MCF 10A (cell line): ENCODE measurements at regions not wholly inside any gene's neighbourhood (a gene's known extent, or its start where the extent isn't known, plus 50 kb on each side); places are given as distances from the start of the nearest gene placed in this dataset.
A peak's percentile ranks its signal among the peaks of the same experiment; 100 is the strongest.

Source experiments
- BruUV-seq: library from RNA; stranded (reverse); fragments of 400-500 nt; replicated peaks from 2 replicates; lab custom pipeline; 2021; lab: Mats Ljungman, UMichigan
- CTCF ChIA-PET: fragments of 300-600 bp; sonication (Branson Sonifier 250); formaldehyde crosslinking; extraction: SDS; loops from one replicate; lab custom pipeline; 2021; ENCODE audit warnings: antibody characterized with exemption, inconsistent platforms; lab: Yijun Ruan, JAX
- POLR2A ChIA-PET: fragments of 300-600, 350-650 bp; sonication (Branson Sonifier 250); formaldehyde crosslinking; extraction: SDS; loops from one replicate; lab custom pipeline; 2020; ENCODE audit warnings: antibody characterized with exemption, inconsistent platforms; lab: Yijun Ruan, JAX
- DNase-seq: peaks from one replicate; pipeline ENCODE4 v3.0.0-alpha.2; 2018; ENCODE audit not compliant: unreplicated experiment
- H3K27ac Mint-ChIP-seq: one replicate; pipeline ENCODE4 v1.8.0; 2022; ENCODE audit warnings: mild to moderate bottlenecking, low read depth, mixed read lengths; ENCODE audit not compliant: unreplicated experiment
- H3K27me3 Mint-ChIP-seq: one replicate; pipeline ENCODE4 v1.8.0; 2022; ENCODE audit warnings: mixed read lengths; ENCODE audit not compliant: insufficient read depth, unreplicated experiment
- H3K36me3 Mint-ChIP-seq: one replicate; pipeline ENCODE4 v1.8.0; 2022; ENCODE audit warnings: mild to moderate bottlenecking, moderate library complexity, mixed read lengths; ENCODE audit not compliant: insufficient read depth, unreplicated experiment
- H3K4me1 Mint-ChIP-seq: one replicate; pipeline ENCODE4 v1.8.0; 2022; ENCODE audit warnings: mixed read lengths; ENCODE audit not compliant: insufficient read depth, unreplicated experiment
- H3K4me3 Mint-ChIP-seq: one replicate; pipeline ENCODE4 v1.8.0; 2022; ENCODE audit warnings: mild to moderate bottlenecking, moderate library complexity, mixed read lengths; ENCODE audit not compliant: unreplicated experiment
- H3K9me3 Mint-ChIP-seq: one replicate; pipeline ENCODE4 v1.8.0; 2022; ENCODE audit warnings: mixed read lengths; ENCODE audit not compliant: unreplicated experiment
- intact Hi-C: fragments of 100-400 bp; cut with micrococcal nuclease; formaldehyde crosslinking; loops from 2 replicates; pipeline ENCODE4 v1.14.1; 2022
- TF ChIP-seq, protein P1 (sequence below): fragments of 200-600 bp; IDR thresholded peaks from one replicate; pipeline ENCODE4 v1.8.0; 2022; ENCODE audit warnings: antibody characterized with exemption, mild to moderate bottlenecking; ENCODE audit not compliant: unreplicated experiment

DNA sequence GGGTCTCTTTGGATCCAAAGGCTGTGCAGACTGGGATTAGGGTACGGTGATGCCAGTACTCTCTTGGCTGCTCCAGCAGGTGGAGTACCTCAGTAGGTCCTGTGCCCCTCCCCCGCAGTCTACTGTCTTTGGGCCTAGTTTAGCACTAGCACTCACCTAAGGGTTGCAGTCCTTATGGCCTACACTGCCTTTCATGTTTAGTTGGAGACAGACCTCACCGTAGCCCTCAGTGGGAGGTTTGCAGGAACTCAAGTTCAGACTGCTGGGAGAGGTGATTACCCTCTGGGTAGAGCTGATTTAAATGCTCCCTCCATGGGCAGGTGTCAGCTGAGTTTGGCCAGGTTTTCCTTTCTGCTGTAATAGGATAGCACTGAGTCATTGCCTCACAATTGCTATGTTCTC, 210.8 kb upstream of the TMEM196 start:
- Mint-ChIP-seq H3K27me3 (no peaks in the 10 kb centered on the region), H3K27ac (no peak overlapping the region), H3K9me3 (no peaks in the 10 kb centered on the region), H3K36me3 (no peaks in the 10 kb centered on the region), H3K4me3 (no peak overlapping the region), H3K4me1 (no peaks in the 10 kb centered on the region)
- ChIA-PET POLR2A (interaction anchor here (0.5 kb wide), 1 partner anchor 193 kb away, joined by 3 read pairs; no protein-coding TSS in a partner anchor), CTCF (no interaction called here)
- TF ChIP-seq, protein P1, sequence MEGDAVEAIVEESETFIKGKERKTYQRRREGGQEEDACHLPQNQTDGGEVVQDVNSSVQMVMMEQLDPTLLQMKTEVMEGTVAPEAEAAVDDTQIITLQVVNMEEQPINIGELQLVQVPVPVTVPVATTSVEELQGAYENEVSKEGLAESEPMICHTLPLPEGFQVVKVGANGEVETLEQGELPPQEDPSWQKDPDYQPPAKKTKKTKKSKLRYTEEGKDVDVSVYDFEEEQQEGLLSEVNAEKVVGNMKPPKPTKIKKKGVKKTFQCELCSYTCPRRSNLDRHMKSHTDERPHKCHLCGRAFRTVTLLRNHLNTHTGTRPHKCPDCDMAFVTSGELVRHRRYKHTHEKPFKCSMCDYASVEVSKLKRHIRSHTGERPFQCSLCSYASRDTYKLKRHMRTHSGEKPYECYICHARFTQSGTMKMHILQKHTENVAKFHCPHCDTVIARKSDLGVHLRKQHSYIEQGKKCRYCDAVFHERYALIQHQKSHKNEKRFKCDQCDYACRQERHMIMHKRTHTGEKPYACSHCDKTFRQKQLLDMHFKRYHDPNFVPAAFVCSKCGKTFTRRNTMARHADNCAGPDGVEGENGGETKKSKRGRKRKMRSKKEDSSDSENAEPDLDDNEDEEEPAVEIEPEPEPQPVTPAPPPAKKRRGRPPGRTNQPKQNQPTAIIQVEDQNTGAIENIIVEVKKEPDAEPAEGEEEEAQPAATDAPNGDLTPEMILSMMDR, result no peak
- no TSS peak for BruUV-seq
- intact Hi-C loops, result loop anchor here (2.0 to 10.0 kb wide), 2 partner anchors 191 to 327 kb away; no protein-coding TSS in a partner anchor
- no peak for DNase-seq

DNA sequence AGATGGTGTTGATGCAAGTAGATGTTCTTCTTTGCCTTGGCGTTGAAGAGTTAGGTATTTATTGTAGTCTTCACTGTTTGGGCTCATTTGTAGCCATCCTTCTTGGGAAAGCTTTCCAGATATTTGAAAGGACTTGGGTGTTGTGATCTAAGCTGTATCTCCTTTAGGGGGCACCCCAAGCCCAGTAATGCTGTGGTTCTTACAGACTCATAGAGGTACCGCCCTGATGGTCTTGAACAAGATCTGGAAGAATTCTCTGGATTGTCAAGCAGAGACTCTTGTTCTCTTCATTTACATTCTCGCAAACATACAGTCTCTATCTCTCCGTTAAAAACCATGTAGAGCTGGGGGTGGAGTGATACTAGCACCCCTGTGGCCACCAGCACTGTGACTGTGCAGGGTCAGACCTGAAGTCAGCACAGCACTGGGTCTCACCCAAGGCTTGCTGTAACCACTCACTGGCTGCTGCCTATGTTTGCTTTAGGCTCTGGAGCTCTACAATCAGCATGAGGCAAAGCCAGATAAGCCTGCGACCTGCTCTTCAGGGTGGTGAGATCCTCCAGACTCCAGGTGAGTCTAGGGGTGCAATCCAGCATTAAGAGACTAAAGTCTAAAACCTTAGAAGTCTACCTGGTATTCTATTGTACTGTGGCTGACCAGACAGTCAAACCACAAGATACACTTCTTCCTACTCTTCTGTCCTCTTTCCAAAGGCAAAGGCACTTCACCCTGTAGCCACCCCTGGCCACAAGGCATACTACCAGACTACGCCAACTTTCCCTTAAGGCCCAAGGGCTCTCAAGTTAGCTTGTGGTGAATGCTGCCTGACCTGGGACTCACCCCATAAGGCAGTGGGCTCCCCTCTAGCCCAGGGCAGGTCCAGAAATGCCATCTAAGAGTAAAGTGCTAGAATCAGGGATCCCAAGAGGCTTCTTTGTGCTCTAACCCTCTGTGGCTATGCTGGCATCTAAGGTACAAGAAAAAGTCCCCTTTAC, 209.7 kb upstream of the TMEM196 start:
- no peaks in the 10 kb centered on the region for H3K9me3 Mint-ChIP-seq
- POLR2A ChIA-PET, result interaction anchor here (1.6 kb wide), 1 partner anchor 11 kb away, joined by 4 read pairs; no protein-coding TSS in a partner anchor
- intact Hi-C loops, result loop anchor here (10.0 kb wide), 1 partner anchor 192 kb away; no protein-coding TSS in a partner anchor
- no peaks in the 10 kb centered on the region for H3K4me1 Mint-ChIP-seq
- H3K27me3 Mint-ChIP-seq, result no peaks in the 10 kb centered on the region
- DNase-seq, result peak; percentile 57
- H3K4me3 Mint-ChIP-seq, result no peak overlapping the region
- no peak overlapping the region for H3K27ac Mint-ChIP-seq
- CTCF ChIA-PET, result interaction anchor here (0.7 kb wide), 2 partner anchors 18 to 184 kb away, joined by 3 to 4 read pairs; no protein-coding TSS in a partner anchor
- TF ChIP-seq, protein P1, result peak; percentile 14
- no peaks in the 10 kb centered on the region for H3K36me3 Mint-ChIP-seq
- no TSS peak for BruUV-seq

DNA sequence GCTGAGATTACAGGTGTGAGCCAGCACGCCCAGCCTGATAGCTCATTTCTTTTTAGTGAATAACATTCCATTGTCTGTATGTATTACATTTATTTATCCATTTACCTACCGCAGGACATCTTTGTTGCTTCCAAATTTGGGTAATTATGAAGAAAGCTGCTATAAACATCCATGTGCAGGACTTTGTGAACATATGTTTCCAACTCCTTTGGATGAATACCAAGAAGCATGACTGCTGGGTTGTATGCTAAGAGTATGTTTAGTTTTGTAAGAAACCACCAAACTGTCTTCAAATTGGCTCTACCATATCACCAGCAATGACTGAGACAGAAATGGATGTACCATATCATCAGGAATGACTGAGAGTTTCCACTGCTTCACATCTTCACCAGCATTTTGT, 200.2 kb upstream of the TMEM196 start:
- Mint-ChIP-seq H3K27ac (no peak overlapping the region), H3K9me3 (no peaks in the 10 kb centered on the region), H3K36me3 (no peaks in the 10 kb centered on the region), H3K4me1 (peaks cover 12% of the 10 kb centered on the region), H3K4me3 (no peak overlapping the region), H3K27me3 (no peaks in the 10 kb centered on the region)
- no TSS peak for BruUV-seq
- DNase-seq, result no peak
- ChIA-PET CTCF (no interaction called here), POLR2A (no interaction called here)
- TF ChIP-seq, protein P1, result no peak
- intact Hi-C loops, result no loop called here

DNA sequence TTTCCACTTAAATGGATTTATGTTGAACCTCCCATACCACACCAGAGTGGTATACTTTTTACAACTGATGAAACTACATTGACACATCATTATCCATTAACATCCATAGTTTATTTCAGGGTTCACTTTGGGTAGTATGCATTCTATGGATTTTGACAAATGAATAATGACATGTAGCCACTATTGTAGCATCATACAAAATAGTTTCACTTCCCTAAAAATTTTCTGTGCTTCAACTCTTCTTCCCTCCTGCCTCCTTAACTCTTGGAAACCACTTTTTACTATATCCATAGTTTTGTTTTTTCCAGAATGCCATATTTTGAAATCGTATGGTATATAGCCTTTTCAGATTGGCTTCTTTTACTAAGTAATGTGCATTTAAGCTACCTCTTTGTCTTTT, 199.5 kb upstream of the TMEM196 start:
- TF ChIP-seq, protein P1, result no peak
- no peak for DNase-seq
- intact Hi-C loops, result no loop called here
- BruUV-seq, result no TSS peak
- Mint-ChIP-seq H3K36me3 (no peaks in the 10 kb centered on the region), H3K4me1 (peaks cover 12% of the 10 kb centered on the region), H3K27ac (no peak overlapping the region), H3K9me3 (no peaks in the 10 kb centered on the region), H3K4me3 (no peak overlapping the region), H3K27me3 (no peaks in the 10 kb centered on the region)
- ChIA-PET POLR2A (no interaction called here), CTCF (interaction anchor here (0.6 kb wide), 1 partner anchor 259 kb away, joined by 3 read pairs; no protein-coding TSS in a partner anchor)
